Stimulated activated CD4-positive, alpha-beta T cell treated with anti-CD3 and anti-CD28 coated beads, Interleukin-4, amount 100 ng/mL, for 24 hours (primary cell): ENCODE measurements at regions not wholly inside any gene's neighbourhood (a gene's known extent, or its start where the extent isn't known, plus 50 kb on each side); places are given as distances from the start of the nearest gene placed in this dataset.
"Not testable (repeated sequence)": the region's sequence is repeated elsewhere in the genome, so short reads cannot be mapped to it uniquely, and the experiment has no call there.

ENCODE experiments used
- DNase-seq: peaks from one replicate; pipeline ENCODE4 v3.0.0-alpha.2; 2020

DNA sequence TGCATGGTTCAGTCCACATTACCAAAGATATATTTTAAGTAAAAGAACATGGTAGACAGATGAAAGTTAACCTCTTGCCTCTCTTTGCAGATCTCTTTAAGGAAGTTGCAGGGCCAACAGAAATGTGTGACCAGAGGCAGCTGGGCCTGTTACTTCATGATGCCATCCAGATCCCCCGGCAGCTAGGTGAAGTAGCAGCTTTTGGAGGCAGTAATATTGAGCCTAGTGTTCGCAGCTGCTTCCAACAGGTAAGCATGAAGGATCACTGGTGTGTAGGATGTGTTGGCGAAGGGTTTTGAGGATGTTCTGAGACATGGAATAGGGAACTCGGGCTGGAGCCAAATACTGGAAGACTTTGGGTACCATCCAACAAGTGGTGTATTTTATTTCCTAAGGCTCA lies 508.6 kb downstream of the UTRN start:
- no peak for DNase-seq

- DNase-seq = not testable (repeated sequence)
These were observed 509.9 kb downstream of the UTRN start for GRCh38 chr6:144795022-144795421.

DNA sequence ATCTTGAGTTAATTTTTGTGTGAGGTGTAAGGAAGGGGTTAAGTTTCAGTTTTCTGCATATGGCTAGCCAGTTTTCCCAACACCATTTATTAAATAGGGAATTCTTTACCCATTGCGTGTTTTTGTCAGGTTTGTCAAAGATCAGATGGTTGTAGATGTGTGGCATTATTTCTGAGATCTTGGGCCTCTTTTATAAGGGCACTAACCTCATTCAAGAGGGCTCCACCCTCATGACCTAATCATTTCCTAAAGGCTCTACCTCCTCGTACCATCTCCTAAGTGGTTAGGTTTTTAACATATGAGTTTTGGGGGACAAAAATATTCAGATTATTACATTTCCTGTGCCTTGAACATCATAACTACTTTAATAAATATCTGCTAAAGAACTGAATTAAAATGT lies 510.9 kb downstream of the UTRN start:
- DNase-seq = no peak

DNA sequence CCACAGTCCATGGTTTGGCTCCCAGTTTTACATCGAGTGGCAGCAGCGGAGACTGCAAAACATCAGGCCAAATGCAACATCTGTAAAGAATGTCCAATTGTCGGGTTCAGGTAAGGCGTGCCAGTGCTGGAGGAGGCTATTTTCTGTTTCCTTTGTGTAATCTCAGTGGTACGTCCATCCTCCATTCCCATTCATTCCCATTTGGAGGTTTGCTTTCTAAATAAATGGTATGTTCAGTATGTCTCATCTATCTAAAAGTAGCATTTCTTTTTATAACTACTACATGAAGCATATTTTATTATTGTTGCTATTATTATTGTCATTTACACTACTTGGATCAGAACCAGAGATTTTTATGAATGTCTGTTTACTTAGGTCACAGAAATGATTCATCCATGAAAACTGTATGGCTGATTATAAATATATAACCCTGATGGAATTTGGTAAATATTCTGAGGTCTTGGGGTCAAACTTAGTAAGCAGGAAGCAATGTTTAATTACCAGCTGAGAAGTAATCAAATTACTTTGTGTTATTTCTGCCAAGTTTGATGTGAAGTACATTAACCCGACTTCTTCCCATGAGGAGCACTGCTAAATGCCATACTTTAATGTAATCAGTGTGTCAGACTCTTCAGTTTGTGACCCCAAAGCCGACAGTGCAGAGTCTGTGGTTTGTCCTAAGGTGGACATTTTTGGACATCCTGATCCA lies 512.9 kb downstream of the UTRN start:
- DNase-seq = no peak

DNA sequence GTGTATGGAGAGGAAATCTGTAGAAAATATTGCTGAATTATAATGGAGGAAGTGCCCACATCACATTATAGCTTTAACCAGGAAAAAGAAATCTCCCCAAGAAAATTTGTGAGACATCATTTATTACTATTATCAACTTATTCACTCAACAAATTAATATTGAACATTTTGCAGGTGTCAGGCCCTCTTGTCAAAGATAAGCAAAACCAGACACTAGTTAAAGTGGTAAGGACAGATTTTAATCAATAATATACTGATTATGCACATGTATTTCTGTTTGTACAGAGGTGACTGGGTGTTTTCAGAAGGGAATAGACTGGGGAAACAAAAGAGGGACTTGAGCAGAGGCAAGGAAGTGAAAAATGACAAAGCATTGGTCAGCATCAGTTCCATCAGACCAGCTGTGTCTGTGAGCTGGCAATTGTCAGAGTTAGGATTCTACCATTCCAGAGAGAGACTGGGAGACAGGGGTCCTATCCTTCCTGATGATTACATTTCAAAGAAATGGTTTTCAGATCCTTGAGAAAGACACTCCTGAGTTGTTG lies 519.2 kb downstream of the UTRN start:
- no peak for DNase-seq

GRCh38 chr6:144805049-144805448 lies 519.9 kb downstream of the UTRN start:
- DNase-seq = no peak

GRCh38 chr6:144806222-144806621 lies 521.1 kb downstream of the UTRN start:
- no peak for DNase-seq

- DNase-seq = no peak
These were observed 524.0 kb downstream of the UTRN start for GRCh38 chr6:144809120-144809519.

GRCh38 chr6:144809969-144810368 lies 524.8 kb downstream of the UTRN start:
- DNase-seq = no peak

- no peak for DNase-seq
These were observed 526.0 kb downstream of the UTRN start for GRCh38 chr6:144811140-144811539.

DNA sequence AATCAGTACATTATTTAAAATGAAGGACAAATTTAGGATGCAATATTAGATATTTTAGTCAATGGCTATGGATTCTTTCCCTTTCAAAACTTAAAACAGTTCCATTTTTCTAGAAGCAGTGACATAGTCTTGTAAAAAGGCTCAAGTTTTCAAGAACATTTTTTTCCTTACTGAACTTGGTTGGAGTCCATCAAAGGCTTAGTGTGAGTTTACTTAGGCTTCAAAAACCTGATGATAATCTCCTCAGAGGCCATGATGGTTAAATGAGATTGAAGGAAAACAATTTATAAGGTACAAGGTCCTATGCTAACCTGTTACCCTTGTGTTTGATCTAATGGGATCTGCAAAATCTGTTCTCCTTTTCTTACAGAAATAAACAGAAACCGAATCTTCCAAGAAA lies 531.8 kb downstream of the UTRN start:
- DNase-seq = no peak

- DNase-seq = no peak
These were observed 535.1 kb downstream of the UTRN start for GRCh38 chr6:144820270-144820669.

DNA sequence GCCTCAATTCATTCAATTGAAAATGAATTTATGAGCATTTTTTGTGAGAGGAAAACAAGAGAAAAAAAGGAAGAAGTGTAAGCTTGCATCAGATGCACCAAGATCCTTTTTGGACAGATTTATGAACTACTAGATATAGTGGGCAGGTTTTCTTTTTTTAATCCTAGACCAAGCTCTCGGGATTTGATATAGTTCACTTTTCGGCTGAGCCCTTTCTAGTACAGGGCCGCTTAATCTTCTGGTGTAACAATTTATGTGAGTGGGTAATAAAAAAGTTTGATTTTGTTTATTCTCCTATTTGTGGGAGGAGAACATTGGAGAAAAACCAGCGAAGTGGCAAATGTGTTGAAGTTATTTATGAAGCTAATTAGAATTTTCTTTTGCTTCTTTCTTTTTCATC lies 538.0 kb downstream of the UTRN start:
- DNase-seq = no peak

GRCh38 chr6:144824018-144824417 lies 538.9 kb downstream of the UTRN start:
- DNase-seq = no peak

GRCh38 chr6:144834426-144835038 lies 549.4 kb downstream of the UTRN start:
- no peak for DNase-seq

DNA sequence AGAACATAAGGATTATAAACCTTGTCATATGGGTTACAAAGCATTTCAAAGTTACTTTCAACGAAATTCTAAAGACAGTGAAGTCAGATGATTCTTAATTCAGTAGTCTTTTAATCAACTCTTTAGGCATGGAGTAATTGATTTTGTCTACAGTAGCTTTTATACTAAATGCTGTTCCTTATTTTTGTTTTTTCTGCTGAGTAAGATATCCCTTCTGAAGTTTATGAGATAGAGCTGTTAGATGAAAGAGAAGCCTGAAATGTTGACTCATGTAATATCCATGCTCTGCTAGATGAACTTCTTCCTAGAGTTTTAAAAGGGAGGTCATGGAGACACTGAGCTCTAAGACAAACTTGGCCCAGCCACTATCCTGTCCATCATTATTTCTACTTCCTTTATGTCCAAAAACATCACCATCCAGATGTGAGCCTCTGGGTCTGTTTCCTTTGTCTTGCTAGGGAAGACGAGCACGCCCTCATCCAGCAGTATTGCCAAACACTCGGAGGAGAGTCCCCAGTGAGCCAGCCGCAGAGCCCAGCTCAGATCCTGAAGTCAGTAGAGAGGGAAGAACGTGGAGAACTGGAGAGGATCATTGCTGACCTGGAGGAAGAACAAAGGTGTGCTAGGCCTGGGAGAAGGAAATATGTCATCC lies 550.3 kb downstream of the UTRN start:
- no peak for DNase-seq

DNA sequence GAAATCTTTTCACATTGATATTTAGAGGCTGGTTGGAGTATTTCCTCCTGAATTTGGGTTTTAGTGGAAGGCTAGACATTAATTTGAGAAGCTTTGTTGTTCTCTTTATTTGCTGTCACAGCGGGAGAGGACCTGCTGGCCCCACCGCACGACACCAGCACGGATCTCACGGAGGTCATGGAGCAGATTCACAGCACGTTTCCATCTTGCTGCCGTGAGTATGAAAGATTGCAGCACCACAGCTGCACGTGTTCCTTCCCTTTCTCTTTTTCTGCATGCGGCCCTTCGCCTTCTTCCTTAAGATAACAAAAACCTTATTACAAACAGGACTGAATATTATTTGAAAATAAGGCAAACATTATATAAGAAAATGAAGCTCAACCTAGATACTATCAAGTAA lies 555.5 kb downstream of the UTRN start:
- no peak for DNase-seq

GRCh38 chr6:144843701-144844100 lies 558.6 kb downstream of the UTRN start:
- no peak for DNase-seq

GRCh38 chr6:144844596-144844995 lies 559.5 kb downstream of the UTRN start:
- no peak for DNase-seq

GRCh38 chr6:144845186-144845585 lies 560.1 kb downstream of the UTRN start:
- no peak for DNase-seq

GRCh38 chr6:144847916-144848315 lies 562.8 kb downstream of the UTRN start:
- no peak for DNase-seq

DNA sequence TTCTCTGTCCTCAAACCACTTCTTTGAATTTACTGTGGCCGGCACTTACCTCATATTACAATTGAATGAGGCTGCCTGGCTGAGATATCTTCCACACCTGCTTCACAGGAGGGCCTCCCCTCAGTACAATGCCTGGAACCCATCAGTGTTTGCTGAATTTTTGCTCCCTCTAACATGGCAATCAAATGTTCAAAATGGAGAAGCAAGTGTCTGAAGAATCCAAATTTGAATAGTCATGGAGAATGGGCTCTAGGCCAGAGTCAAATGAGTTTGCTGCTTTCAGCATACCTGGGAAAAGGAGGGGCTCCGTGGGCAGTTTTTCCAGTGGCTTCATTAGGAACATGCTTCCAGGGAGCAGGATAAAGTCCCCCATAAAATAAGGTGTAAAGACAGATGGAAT lies 564.8 kb downstream of the UTRN start:
- DNase-seq = no peak

DNA sequence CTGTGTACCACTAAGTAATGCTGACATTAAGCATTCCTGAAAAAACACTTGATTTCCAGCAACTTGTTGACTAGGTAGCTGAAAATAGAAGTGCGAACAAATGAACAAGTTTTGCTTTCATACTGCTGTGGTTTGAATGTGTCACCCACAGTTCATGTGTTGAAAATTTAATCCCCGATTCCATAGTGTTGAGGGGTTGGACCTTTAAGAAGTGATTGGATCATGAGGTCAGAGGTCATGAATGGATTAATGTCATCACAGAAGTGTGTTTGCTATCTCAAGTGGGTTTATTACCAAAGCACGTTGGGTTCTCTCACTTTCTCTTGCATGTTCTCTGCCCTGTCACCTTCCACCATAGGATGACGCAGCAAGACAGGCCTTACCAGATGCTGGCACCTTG lies 568.5 kb downstream of the UTRN start:
- DNase-seq = no peak

DNA sequence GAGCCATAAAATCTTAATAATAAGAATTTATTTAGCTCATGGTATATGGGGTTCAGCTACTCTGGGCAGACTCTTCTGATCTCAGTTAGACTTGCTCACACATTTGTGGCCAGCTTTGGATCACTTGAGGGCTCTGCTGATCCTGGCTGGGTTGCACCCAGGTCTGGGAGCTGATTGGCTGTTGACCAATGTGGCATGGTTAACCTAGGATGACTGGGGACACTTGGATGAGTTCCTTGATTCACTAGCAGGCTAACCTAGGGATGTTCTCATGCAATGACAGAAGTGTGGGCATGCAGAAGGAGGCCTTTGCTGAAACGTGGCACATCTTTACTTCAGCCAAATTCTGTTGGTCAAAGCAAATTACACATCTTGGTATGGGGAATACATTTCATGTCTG lies 569.5 kb downstream of the UTRN start:
- DNase-seq = no peak
